ENCODE measurements at regions not wholly inside any gene's neighbourhood (a gene's known extent, or its start where the extent isn't known, plus 50 kb on each side); places are given as distances from the start of the nearest gene placed in this dataset.

- TF ChIP-seq MXI1 (conservative IDR thresholded peaks at IDR 0.05; ENCODE audit: poor library complexity, severe bottlenecking): no peak
- TF ChIP-seq CTCF (IDR thresholded peaks at IDR 0.05; ENCODE audit: poor library complexity, severe bottlenecking): no peak
- TF ChIP-seq TAF1 (IDR thresholded peaks at IDR 0.05; ENCODE audit: low read depth): no peak
Observed at GRCh38 chr7:41052736-41053135, 650.2 kb downstream of the INHBA start.

Measured in neural cell (in vitro differentiated cells).